GM23338 (cell line): ENCODE measurements at regions not wholly inside any gene's neighbourhood (a gene's known extent, or its start where the extent isn't known, plus 50 kb on each side); places are given as distances from the start of the nearest gene placed in this dataset.

ENCODE experiments used
- ATAC-seq: fragments of 200-7000 bp; cut with Tn5 transposase; 3 replicates; pipeline ENCODE4 v1.9.1; 2020
- DNase-seq: peaks from one replicate; pipeline ENCODE4 v3.0.0-alpha.2; 2015; ENCODE audit warnings: low spot score
- H2AFZ ChIP-seq: fragments of 200-600 bp; sonication (generic); 2 replicates; pipeline ENCODE4 v1.8.0; 2016; ENCODE audit warnings: antibody characterized with exemption, mild to moderate bottlenecking, moderate library complexity
- H3F3A ChIP-seq: fragments of 200-600 bp; sonication (generic); replicated peaks from 2 replicates; pipeline ENCODE4 v1.8.0; 2017; ENCODE audit warnings: antibody characterized with exemption, mixed run types, low read depth
- H3K27ac ChIP-seq: fragments of 200-600 bp; sonication (generic); 2 replicates; pipeline ENCODE4 v1.6.1; 2016; ENCODE audit warnings: low read depth
- H3K27me3 ChIP-seq: fragments of 200-600 bp; sonication (generic); 2 replicates; pipeline ENCODE4 v1.8.0; 2016; ENCODE audit warnings: mild to moderate bottlenecking, mixed run types, moderate library complexity; ENCODE audit not compliant: insufficient read depth
- H3K36me3 ChIP-seq: fragments of 200-600 bp; sonication (generic); 2 replicates; pipeline ENCODE4 v1.8.0; 2016; ENCODE audit warnings: mild to moderate bottlenecking; ENCODE audit not compliant: insufficient read depth
- H3K4me1 ChIP-seq: fragments of 200-600 bp; sonication (generic); 2 replicates; pipeline ENCODE4 v1.8.0; 2016; ENCODE audit warnings: mild to moderate bottlenecking, moderate library complexity; ENCODE audit not compliant: insufficient read depth
- H3K4me2 ChIP-seq: fragments of 200-600 bp; sonication (generic); 2 replicates; pipeline ENCODE4 v1.7.1; 2017; ENCODE audit warnings: mixed run types
- H3K4me3 ChIP-seq: fragments of 200-600 bp; sonication (generic); 2 replicates; pipeline ENCODE4 v1.6.1; 2016; ENCODE audit warnings: mixed run types
- H3K79me2 ChIP-seq: fragments of 200-600 bp; sonication (generic); replicated peaks from 2 replicates; pipeline ENCODE4 v1.8.0; 2017; ENCODE audit warnings: mild to moderate bottlenecking; ENCODE audit not compliant: insufficient read depth
- H3K9me2 ChIP-seq: fragments of 200-600 bp; sonication (generic); 2 replicates; pipeline ENCODE4 v1.8.0; 2017; ENCODE audit not compliant: insufficient read depth
- H4K20me1 ChIP-seq: fragments of 200-600 bp; sonication (generic); replicated peaks from 2 replicates; pipeline ENCODE4 v1.8.0; 2017; ENCODE audit warnings: mild to moderate bottlenecking; ENCODE audit not compliant: insufficient read depth
- H3K27ac Mint-ChIP-seq: 2 replicates; pipeline ENCODE4 v1.8.0; 2020; ENCODE audit warnings: inconsistent platforms, mild to moderate bottlenecking, moderate library complexity, mixed read lengths
- H3K27me3 Mint-ChIP-seq: 3 replicates; pipeline ENCODE4 v1.8.0; 2022; ENCODE audit warnings: low read depth, mild to moderate bottlenecking, moderate library complexity, mixed read lengths, inconsistent platforms; ENCODE audit not compliant: insufficient read depth, poor library complexity
- H3K36me3 Mint-ChIP-seq: 3 replicates; pipeline ENCODE4 v1.8.0; 2021; ENCODE audit warnings: low read depth, mild to moderate bottlenecking, inconsistent platforms, moderate library complexity, mixed read lengths
- H3K4me1 Mint-ChIP-seq: 3 replicates; pipeline ENCODE4 v1.8.0; 2020; ENCODE audit warnings: mild to moderate bottlenecking, inconsistent platforms, mixed read lengths
- H3K4me3 Mint-ChIP-seq: 3 replicates; pipeline ENCODE4 v1.8.0; 2021; ENCODE audit warnings: moderate library complexity, mild to moderate bottlenecking, inconsistent platforms, mixed read lengths
- H3K9me3 Mint-ChIP-seq: 3 replicates; pipeline ENCODE4 v1.8.0; 2020; ENCODE audit warnings: moderate library complexity, mild to moderate bottlenecking, inconsistent platforms, mixed read lengths
- CREB1 ChIP-seq: fragments of 250-450 bp; sonication (Bioruptor Pico); IDR thresholded peaks from 2 replicates; pipeline ENCODE4 v1.5.0; 2020; ENCODE audit warnings: low read depth, mild to moderate bottlenecking, moderate library complexity
- EZH2 ChIP-seq: fragments of 200-600 bp; sonication (generic); IDR thresholded peaks from one replicate; pipeline ENCODE4 v1.8.0; 2017; ENCODE audit warnings: antibody characterized with exemption, mild to moderate bottlenecking, low read depth; ENCODE audit not compliant: unreplicated experiment
- EZH2phosphoT487 ChIP-seq: fragments of 200-600 bp; sonication (generic); IDR thresholded peaks from one replicate; pipeline ENCODE4 v1.8.1; 2018; ENCODE audit warnings: antibody characterized with exemption; ENCODE audit not compliant: unreplicated experiment
- JUNB ChIP-seq: IDR thresholded peaks from one replicate; pipeline ENCODE4 v1.6.1; 2016; ENCODE audit warnings: antibody characterized with exemption; ENCODE audit not compliant: unreplicated experiment
- NANOG ChIP-seq: IDR thresholded peaks from 2 replicates; pipeline ENCODE4 v1.6.1; 2016; ENCODE audit warnings: antibody characterized with exemption, borderline replicate concordance
- POLR2AphosphoS5 ChIP-seq: IDR thresholded peaks from 2 replicates; pipeline ENCODE4 v1.6.1; 2016; ENCODE audit warnings: antibody characterized with exemption, low read depth
- STAT1 ChIP-seq: IDR thresholded peaks from one replicate; pipeline ENCODE4 v1.6.1; 2016; ENCODE audit warnings: antibody characterized with exemption; ENCODE audit not compliant: unreplicated experiment
- ZNF114 ChIP-seq: fragments of 250-450 bp; sonication (Bioruptor Pico); IDR thresholded peaks from 2 replicates; pipeline ENCODE4 v1.5.0; 2020; ENCODE audit warnings: mild to moderate bottlenecking, moderate library complexity
- TF ChIP-seq, protein P1 (sequence below), 2 experiments: fragments of 200-600 bp in 1 of 2; sonication (generic) in 1 of 2; conservative IDR thresholded peaks; 2 replicates each; pipeline versions ENCODE4 v1.5.1 to v1.6.1; 2016 to 2017; ENCODE audit warnings: antibody characterized with exemption in 2 of 2, low read depth in 2 of 2, mild to moderate bottlenecking in 2 of 2, moderate library complexity in 1 of 2
- TF ChIP-seq, protein P2 (sequence below): fragments of 250-450 bp; sonication (Bioruptor Pico); IDR thresholded peaks from 2 replicates; pipeline ENCODE4 v1.5.0; 2020; ENCODE audit warnings: mild to moderate bottlenecking, moderate library complexity
- TF ChIP-seq, protein P3 (sequence below): IDR thresholded peaks from one replicate; pipeline ENCODE4 v1.6.1; 2018; ENCODE audit warnings: antibody characterized with exemption; ENCODE audit not compliant: unreplicated experiment
- TF ChIP-seq, protein P4 (sequence below): IDR thresholded peaks from 2 replicates; pipeline ENCODE4 v1.6.1; 2016; ENCODE audit warnings: antibody characterized with exemption

- no peaks in the 10 kb centered on the region for H3K79me2 ChIP-seq
- no peaks in the 10 kb centered on the region for H3K9me2 ChIP-seq
- no peaks in the 10 kb centered on the region for H3F3A ChIP-seq
- Mint-ChIP-seq H3K4me1 (peaks cover 4% of the 10 kb centered on the region; the same call in 2 of the 3 replicates), H3K27me3 (no peaks in the 10 kb centered on the region), H3K4me3 (no peak overlapping the region), H3K9me3 (peaks cover 25% of the 10 kb centered on the region), H3K36me3 (peaks cover 47% of the 10 kb centered on the region), H3K27ac (no peak overlapping the region)
- no peak overlapping the region for H2AFZ ChIP-seq
- H4K20me1 ChIP-seq, result no peaks in the 10 kb centered on the region
- no peak overlapping the region for H3K4me3 ChIP-seq
- DNase-seq, result no peak
- no peak overlapping the region for H3K4me2 ChIP-seq
- no peak overlapping the region for H3K27ac ChIP-seq
- TF ChIP-seq EZH2phosphoT487, result no peak
- TF ChIP-seq STAT1, result no peak
- TF ChIP-seq ZNF114 (CRISPR knock-in tag), result no peak
- TF ChIP-seq, protein P1, sequence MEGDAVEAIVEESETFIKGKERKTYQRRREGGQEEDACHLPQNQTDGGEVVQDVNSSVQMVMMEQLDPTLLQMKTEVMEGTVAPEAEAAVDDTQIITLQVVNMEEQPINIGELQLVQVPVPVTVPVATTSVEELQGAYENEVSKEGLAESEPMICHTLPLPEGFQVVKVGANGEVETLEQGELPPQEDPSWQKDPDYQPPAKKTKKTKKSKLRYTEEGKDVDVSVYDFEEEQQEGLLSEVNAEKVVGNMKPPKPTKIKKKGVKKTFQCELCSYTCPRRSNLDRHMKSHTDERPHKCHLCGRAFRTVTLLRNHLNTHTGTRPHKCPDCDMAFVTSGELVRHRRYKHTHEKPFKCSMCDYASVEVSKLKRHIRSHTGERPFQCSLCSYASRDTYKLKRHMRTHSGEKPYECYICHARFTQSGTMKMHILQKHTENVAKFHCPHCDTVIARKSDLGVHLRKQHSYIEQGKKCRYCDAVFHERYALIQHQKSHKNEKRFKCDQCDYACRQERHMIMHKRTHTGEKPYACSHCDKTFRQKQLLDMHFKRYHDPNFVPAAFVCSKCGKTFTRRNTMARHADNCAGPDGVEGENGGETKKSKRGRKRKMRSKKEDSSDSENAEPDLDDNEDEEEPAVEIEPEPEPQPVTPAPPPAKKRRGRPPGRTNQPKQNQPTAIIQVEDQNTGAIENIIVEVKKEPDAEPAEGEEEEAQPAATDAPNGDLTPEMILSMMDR (conservative IDR thresholded peaks at IDR 0.05; ENCODE audit: low read depth in 2 of 2), result no peak
- TF ChIP-seq JUNB, result no peak
- TF ChIP-seq NANOG, result no peak
- no peak for TF ChIP-seq EZH2
- no peak for TF ChIP-seq CREB1 (CRISPR knock-in tag)
- TF ChIP-seq, protein P2, sequence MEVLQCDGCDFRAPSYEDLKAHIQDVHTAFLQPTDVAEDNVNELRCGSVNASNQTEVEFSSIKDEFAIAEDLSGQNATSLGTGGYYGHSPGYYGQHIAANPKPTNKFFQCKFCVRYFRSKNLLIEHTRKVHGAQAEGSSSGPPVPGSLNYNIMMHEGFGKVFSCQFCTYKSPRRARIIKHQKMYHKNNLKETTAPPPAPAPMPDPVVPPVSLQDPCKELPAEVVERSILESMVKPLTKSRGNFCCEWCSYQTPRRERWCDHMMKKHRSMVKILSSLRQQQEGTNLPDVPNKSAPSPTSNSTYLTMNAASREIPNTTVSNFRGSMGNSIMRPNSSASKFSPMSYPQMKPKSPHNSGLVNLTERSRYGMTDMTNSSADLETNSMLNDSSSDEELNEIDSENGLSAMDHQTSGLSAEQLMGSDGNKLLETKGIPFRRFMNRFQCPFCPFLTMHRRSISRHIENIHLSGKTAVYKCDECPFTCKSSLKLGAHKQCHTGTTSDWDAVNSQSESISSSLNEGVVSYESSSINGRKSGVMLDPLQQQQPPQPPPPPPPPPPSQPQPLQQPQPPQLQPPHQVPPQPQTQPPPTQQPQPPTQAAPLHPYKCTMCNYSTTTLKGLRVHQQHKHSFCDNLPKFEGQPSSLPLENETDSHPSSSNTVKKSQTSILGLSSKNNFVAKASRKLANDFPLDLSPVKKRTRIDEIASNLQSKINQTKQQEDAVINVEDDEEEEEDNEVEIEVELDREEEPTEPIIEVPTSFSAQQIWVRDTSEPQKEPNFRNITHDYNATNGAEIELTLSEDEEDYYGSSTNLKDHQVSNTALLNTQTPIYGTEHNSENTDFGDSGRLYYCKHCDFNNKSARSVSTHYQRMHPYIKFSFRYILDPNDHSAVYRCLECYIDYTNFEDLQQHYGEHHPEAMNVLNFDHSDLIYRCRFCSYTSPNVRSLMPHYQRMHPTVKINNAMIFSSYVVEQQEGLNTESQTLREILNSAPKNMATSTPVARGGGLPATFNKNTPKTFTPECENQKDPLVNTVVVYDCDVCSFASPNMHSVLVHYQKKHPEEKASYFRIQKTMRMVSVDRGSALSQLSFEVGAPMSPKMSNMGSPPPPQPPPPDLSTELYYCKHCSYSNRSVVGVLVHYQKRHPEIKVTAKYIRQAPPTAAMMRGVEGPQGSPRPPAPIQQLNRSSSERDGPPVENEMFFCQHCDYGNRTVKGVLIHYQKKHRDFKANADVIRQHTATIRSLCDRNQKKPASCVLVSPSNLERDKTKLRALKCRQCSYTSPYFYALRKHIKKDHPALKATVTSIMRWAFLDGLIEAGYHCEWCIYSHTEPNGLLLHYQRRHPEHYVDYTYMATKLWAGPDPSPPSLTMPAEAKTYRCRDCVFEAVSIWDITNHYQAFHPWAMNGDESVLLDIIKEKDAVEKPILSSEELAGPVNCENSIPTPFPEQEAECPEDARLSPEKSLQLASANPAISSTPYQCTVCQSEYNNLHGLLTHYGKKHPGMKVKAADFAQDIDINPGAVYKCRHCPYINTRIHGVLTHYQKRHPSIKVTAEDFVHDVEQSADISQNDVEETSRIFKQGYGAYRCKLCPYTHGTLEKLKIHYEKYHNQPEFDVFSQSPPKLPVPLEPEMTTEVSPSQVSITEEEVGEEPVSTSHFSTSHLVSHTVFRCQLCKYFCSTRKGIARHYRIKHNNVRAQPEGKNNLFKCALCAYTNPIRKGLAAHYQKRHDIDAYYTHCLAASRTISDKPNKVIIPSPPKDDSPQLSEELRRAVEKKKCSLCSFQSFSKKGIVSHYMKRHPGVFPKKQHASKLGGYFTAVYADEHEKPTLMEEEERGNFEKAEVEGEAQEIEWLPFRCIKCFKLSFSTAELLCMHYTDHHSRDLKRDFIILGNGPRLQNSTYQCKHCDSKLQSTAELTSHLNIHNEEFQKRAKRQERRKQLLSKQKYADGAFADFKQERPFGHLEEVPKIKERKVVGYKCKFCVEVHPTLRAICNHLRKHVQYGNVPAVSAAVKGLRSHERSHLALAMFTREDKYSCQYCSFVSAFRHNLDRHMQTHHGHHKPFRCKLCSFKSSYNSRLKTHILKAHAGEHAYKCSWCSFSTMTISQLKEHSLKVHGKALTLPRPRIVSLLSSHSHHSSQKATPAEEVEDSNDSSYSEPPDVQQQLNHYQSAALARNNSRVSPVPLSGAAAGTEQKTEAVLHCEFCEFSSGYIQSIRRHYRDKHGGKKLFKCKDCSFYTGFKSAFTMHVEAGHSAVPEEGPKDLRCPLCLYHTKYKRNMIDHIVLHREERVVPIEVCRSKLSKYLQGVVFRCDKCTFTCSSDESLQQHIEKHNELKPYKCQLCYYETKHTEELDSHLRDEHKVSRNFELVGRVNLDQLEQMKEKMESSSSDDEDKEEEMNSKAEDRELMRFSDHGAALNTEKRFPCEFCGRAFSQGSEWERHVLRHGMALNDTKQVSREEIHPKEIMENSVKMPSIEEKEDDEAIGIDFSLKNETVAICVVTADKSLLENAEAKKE, result no peak
- TF ChIP-seq, protein P3, sequence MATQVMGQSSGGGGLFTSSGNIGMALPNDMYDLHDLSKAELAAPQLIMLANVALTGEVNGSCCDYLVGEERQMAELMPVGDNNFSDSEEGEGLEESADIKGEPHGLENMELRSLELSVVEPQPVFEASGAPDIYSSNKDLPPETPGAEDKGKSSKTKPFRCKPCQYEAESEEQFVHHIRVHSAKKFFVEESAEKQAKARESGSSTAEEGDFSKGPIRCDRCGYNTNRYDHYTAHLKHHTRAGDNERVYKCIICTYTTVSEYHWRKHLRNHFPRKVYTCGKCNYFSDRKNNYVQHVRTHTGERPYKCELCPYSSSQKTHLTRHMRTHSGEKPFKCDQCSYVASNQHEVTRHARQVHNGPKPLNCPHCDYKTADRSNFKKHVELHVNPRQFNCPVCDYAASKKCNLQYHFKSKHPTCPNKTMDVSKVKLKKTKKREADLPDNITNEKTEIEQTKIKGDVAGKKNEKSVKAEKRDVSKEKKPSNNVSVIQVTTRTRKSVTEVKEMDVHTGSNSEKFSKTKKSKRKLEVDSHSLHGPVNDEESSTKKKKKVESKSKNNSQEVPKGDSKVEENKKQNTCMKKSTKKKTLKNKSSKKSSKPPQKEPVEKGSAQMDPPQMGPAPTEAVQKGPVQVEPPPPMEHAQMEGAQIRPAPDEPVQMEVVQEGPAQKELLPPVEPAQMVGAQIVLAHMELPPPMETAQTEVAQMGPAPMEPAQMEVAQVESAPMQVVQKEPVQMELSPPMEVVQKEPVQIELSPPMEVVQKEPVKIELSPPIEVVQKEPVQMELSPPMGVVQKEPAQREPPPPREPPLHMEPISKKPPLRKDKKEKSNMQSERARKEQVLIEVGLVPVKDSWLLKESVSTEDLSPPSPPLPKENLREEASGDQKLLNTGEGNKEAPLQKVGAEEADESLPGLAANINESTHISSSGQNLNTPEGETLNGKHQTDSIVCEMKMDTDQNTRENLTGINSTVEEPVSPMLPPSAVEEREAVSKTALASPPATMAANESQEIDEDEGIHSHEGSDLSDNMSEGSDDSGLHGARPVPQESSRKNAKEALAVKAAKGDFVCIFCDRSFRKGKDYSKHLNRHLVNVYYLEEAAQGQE, result no peak
- no peak for TF ChIP-seq POLR2AphosphoS5
- TF ChIP-seq, protein P4, sequence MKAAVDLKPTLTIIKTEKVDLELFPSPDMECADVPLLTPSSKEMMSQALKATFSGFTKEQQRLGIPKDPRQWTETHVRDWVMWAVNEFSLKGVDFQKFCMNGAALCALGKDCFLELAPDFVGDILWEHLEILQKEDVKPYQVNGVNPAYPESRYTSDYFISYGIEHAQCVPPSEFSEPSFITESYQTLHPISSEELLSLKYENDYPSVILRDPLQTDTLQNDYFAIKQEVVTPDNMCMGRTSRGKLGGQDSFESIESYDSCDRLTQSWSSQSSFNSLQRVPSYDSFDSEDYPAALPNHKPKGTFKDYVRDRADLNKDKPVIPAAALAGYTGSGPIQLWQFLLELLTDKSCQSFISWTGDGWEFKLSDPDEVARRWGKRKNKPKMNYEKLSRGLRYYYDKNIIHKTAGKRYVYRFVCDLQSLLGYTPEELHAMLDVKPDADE, result no peak
- H3K27me3 ChIP-seq, result no peaks in the 10 kb centered on the region
- no peaks in the 10 kb centered on the region for H3K4me1 ChIP-seq
- H3K36me3 ChIP-seq, result no peaks in the 10 kb centered on the region
- ATAC-seq, result no peak
Measured at GRCh38 chr1:82785268-82785790, 984.6 kb downstream of the ADGRL2 start.
